Left ventricle myocardium inferior (tissue), 1 donor: ENCODE measurements at regions not wholly inside any gene's neighbourhood (a gene's known extent, or its start where the extent isn't known, plus 50 kb on each side); places are given as distances from the start of the nearest gene placed in this dataset.

Experiments
- DNase-seq: peaks from one replicate; pipeline ENCODE4 v3.0.0-alpha.2; 2020
- H3K27ac ChIP-seq: fragments of 200-600 bp; replicated peaks from 2 replicates; pipeline ENCODE4 v1.8.0; 2021
- H3K27me3 ChIP-seq: fragments of 200-600 bp; 2 replicates; pipeline ENCODE4 v1.8.0; 2021; ENCODE audit warnings: low read depth
- H3K36me3 ChIP-seq: fragments of 200-600 bp; 2 replicates; pipeline ENCODE4 v1.8.0; 2021
- H3K4me1 ChIP-seq: fragments of 200-600 bp; 2 replicates; pipeline ENCODE4 v1.8.0; 2021
- H3K4me3 ChIP-seq: fragments of 200-600 bp; 2 replicates; pipeline ENCODE4 v1.8.0; 2021; ENCODE audit warnings: mild to moderate bottlenecking, moderate library complexity
- H3K9me3 ChIP-seq: fragments of 200-600 bp; replicated peaks from 2 replicates; pipeline ENCODE4 v1.8.0; 2021
- CTCF ChIP-seq: fragments of 200-600 bp; IDR thresholded peaks from 2 replicates; pipeline ENCODE4 v1.8.0; 2021; ENCODE audit warnings: antibody characterized with exemption, mild to moderate bottlenecking, borderline replicate concordance
- intact Hi-C: fragments of 100-400 bp; cut with micrococcal nuclease; formaldehyde crosslinking; loops from one replicate; pipeline ENCODE4 v1.11.0; 2022
- donor health status: DM: no; HTN: yes; CAD: no; lungs with severe emphysema.

GRCh38 chr2:70354264-70354949, 52.5 kb upstream of the FAM136A start:
- TF ChIP-seq CTCF: no peak
- no peaks in the 10 kb centered on the region for H3K9me3 ChIP-seq
- no peak for DNase-seq
- intact Hi-C loops: no loop called here
- peaks cover 11% of the 10 kb centered on the region for H3K4me1 ChIP-seq
- H3K4me3 ChIP-seq: no peak overlapping the region
- H3K36me3 ChIP-seq: no peaks in the 10 kb centered on the region
- H3K27ac ChIP-seq: no peak overlapping the region
- H3K27me3 ChIP-seq: peaks cover 11% of the 10 kb centered on the region
